CD14-positive monocyte (primary cell): ENCODE measurements at regions not wholly inside any gene's neighbourhood (a gene's known extent, or its start where the extent isn't known, plus 50 kb on each side); places are given as distances from the start of the nearest gene placed in this dataset.
"Not testable (repeated sequence)": the region's sequence is repeated elsewhere in the genome, so short reads cannot be mapped to it uniquely, and the experiment has no call there.

ENCODE experiments used
- DNase-seq, 3 donors: peaks; one replicate each; pipeline ENCODE4 v3.0.0-alpha.2; 2011 to 2022
- H2AFZ ChIP-seq: 2 replicates; pipeline ENCODE4 v1.6.0; 2012; ENCODE audit warnings: mild to moderate bottlenecking, low read depth, low read length, inconsistent platforms; ENCODE audit not compliant: insufficient read depth, poor library complexity, severe bottlenecking
- H3K27ac ChIP-seq, 2 donors: 1 replicate in 1 of 2; 2 replicates in 1 of 2; pipeline ENCODE4 v1.5.1; 2012 to 2013; ENCODE audit warnings: low read length in 2 of 2, control low read depth in 1 of 2, inconsistent platforms in 1 of 2, low read depth in 1 of 2, mild to moderate bottlenecking in 1 of 2
- H3K27me3 ChIP-seq, 2 donors: one replicate each; pipeline versions ENCODE4 v1.6.0 to v1.6.1; 2011 to 2013; ENCODE audit warnings: low read length in 2 of 2; ENCODE audit not compliant: control insufficient read depth in 2 of 2, insufficient read depth in 2 of 2
- H3K36me3 ChIP-seq, 2 donors: replicated peaks in 1 of 2; 1 replicate in 1 of 2; 2 replicates in 1 of 2; pipeline versions ENCODE4 v1.5.1 to v1.6.1; 2012 to 2013; ENCODE audit warnings: low read length in 2 of 2, control low read depth in 1 of 2, inconsistent platforms in 1 of 2, mild to moderate bottlenecking in 1 of 2; ENCODE audit not compliant: insufficient read depth in 2 of 2, control insufficient read depth in 1 of 2
- H3K4me1 ChIP-seq, 2 donors: 1 replicate in 1 of 2; 2 replicates in 1 of 2; pipeline versions ENCODE4 v1.5.1 to v1.6.1; 2012 to 2013; ENCODE audit warnings: low read length in 2 of 2, control low read depth in 1 of 2, inconsistent platforms in 1 of 2, mild to moderate bottlenecking in 1 of 2, moderate library complexity in 1 of 2; ENCODE audit not compliant: insufficient read depth in 2 of 2, control insufficient read depth in 1 of 2
- H3K4me2 ChIP-seq: replicated peaks from 2 replicates; pipeline ENCODE3; 2012; ENCODE audit warnings: low read length, moderate library complexity, mild to moderate bottlenecking; ENCODE audit not compliant: poor library complexity, severe bottlenecking; ENCODE audit errors: extremely low read depth
- H3K4me3 ChIP-seq, 3 experiments: fragments of 200-600 bp in 1 of 3; sonication (generic) in 1 of 3; replicated peaks in 1 of 3; 1 replicate in 2 of 3; 2 replicates in 1 of 3; pipeline ENCODE4 v1.5.1; 2011 to 2013; ENCODE audit warnings: low read length in 3 of 3, mild to moderate bottlenecking in 3 of 3, control low read depth in 2 of 3, low read depth in 2 of 3, inconsistent platforms in 1 of 3, moderate library complexity in 1 of 3
- H3K79me2 ChIP-seq: 2 replicates; pipeline ENCODE4 v1.6.0; 2012; ENCODE audit warnings: mild to moderate bottlenecking, control low read depth, inconsistent platforms, low read length, moderate library complexity; ENCODE audit not compliant: insufficient read depth
- H3K9ac ChIP-seq: 2 replicates; pipeline ENCODE4 v1.6.0; 2017; ENCODE audit warnings: low read length, mild to moderate bottlenecking; ENCODE audit not compliant: insufficient read depth, poor library complexity, severe bottlenecking
- H3K9me3 ChIP-seq, 2 donors: replicated peaks in 1 of 2; 1 replicate in 1 of 2; 2 replicates in 1 of 2; pipeline versions ENCODE4 v1.5.1 to v1.6.1; 2012 to 2013; ENCODE audit warnings: low read length in 2 of 2, control low read depth in 1 of 2; ENCODE audit not compliant: control insufficient read depth in 1 of 2, insufficient read depth in 1 of 2
- H4K20me1 ChIP-seq: 2 replicates; pipeline ENCODE4 v1.6.0; 2012; ENCODE audit warnings: mild to moderate bottlenecking, low read length, control low read depth, moderate library complexity; ENCODE audit not compliant: insufficient read depth
- H3K27ac Mint-ChIP-seq, 7 donors: one replicate each; pipeline ENCODE4 v1.8.0; 2020; ENCODE audit warnings: mild to moderate bottlenecking in 7 of 7, mixed read lengths in 7 of 7, moderate library complexity in 6 of 7, inconsistent platforms in 2 of 7
- H3K27me3 Mint-ChIP-seq, 3 donors: one replicate each; pipeline ENCODE4 v1.8.0; 2021 to 2022; ENCODE audit warnings: low read depth in 3 of 3, mild to moderate bottlenecking in 3 of 3, mixed read lengths in 3 of 3, moderate library complexity in 3 of 3, inconsistent platforms in 1 of 3
- H3K36me3 Mint-ChIP-seq, 2 donors: one replicate each; pipeline ENCODE4 v1.8.0; 2020; ENCODE audit warnings: mixed read lengths in 2 of 2, inconsistent platforms in 1 of 2, mild to moderate bottlenecking in 1 of 2
- H3K4me1 Mint-ChIP-seq: one replicate; pipeline ENCODE4 v1.8.0; 2020; ENCODE audit warnings: mild to moderate bottlenecking, mixed read lengths
- H3K4me3 Mint-ChIP-seq, 2 donors: one replicate each; pipeline ENCODE4 v1.8.0; 2020; ENCODE audit warnings: mild to moderate bottlenecking in 2 of 2, mixed read lengths in 2 of 2, moderate library complexity in 1 of 2
- H3K9me3 Mint-ChIP-seq, 7 donors: one replicate each; pipeline ENCODE4 v1.8.0; 2020 to 2022; ENCODE audit warnings: mixed read lengths in 7 of 7, mild to moderate bottlenecking in 6 of 7, moderate library complexity in 6 of 7, inconsistent platforms in 2 of 7
- CTCF ChIP-seq: fragments of 200-600 bp; IDR thresholded peaks from one replicate; pipeline ENCODE4 v1.8.0; 2022; ENCODE audit warnings: antibody characterized with exemption, mild to moderate bottlenecking
- WGBS: methylation state at CpG from one replicate; pipeline ENCODE4 v1.1.5; 2013; ENCODE audit warnings: missing lambda C conversion rate; ENCODE audit not compliant: insufficient coverage; 5-methylcytosine and 5-hydroxymethylcytosine counted together
- intact Hi-C, 2 donors: fragments of 100-400 bp; cut with micrococcal nuclease; formaldehyde crosslinking; loops; one replicate each; pipeline versions ENCODE4 v1.15.0 to v1.15.1; 2023

GRCh38 chr7:89845952-89846351, 308.3 kb upstream of the STEAP1 start:
- H3K36me3 ChIP-seq = no peaks in the 10 kb centered on the region
- H3K4me2 ChIP-seq = no peak overlapping the region
- no peaks in the 10 kb centered on the region for H4K20me1 ChIP-seq
- Mint-ChIP-seq H3K27ac (no peak overlapping the region), H3K4me3 (no peak overlapping the region), H3K36me3 (no peaks in the 10 kb centered on the region), H3K9me3 (peaks cover 0 to 5% (median 1%) of the 10 kb centered on the region in 7 donors), H3K27me3 (no peaks in the 10 kb centered on the region), H3K4me1 (no peaks in the 10 kb centered on the region)
- DNase-seq = no peak
- H3K79me2 ChIP-seq = no peaks in the 10 kb centered on the region
- H3K9ac ChIP-seq = no peak overlapping the region
- H3K9me3 ChIP-seq = peaks cover 0 to 2% of the 10 kb centered on the region in 2 donors
- H3K27me3 ChIP-seq = no peaks in the 10 kb centered on the region
- intact Hi-C loops = no loop called here
- H3K27ac ChIP-seq = no peak overlapping the region
- no peak overlapping the region for H2AFZ ChIP-seq
- TF ChIP-seq CTCF = no peak
- WGBS = no CpG with 5 or more reads among the region's 2 CpGs
- H3K4me3 ChIP-seq = no peak overlapping the region
- H3K4me1 ChIP-seq = no peaks in the 10 kb centered on the region

DNA sequence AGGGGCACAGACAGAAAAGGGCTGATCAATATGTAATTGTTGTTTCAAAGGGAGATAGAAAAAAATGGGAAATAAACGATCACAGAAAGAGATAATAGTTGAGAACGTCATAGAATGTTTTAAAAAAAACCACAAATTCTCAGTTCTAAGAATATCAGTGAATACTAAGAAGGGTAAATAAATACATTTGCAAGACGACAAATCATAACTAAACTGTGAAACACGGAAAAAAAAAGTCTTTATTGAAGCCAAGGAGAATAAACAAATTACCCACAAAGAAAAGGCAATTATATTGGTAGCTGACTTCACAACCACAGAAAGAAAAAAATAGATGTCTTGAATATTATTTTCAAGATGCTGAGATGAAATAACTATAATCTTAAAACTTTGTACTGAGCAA, 305.2 kb upstream of the STEAP1 start:
- intact Hi-C loops = no loop called here
- no peaks in the 10 kb centered on the region for H3K4me1 Mint-ChIP-seq
- no CpG with 5 or more reads among the region's 4 CpGs for WGBS
- Histone ChIP-seq H3K79me2 (no peaks in the 10 kb centered on the region), H3K4me3 (no peak overlapping the region), H3K36me3 (no peaks in the 10 kb centered on the region), H3K4me2 (no peak overlapping the region), H4K20me1 (no peaks in the 10 kb centered on the region), H3K9me3 (peaks cover 0 to 2% of the 10 kb centered on the region in 2 donors), H3K27ac (no peak overlapping the region), H3K4me1 (no peaks in the 10 kb centered on the region), H3K27me3 (no peaks in the 10 kb centered on the region), H2AFZ (no peak overlapping the region), H3K9ac (no peak overlapping the region)
- H3K27ac Mint-ChIP-seq = no peak overlapping the region
- peaks cover 0 to 5% (median 0%) of the 10 kb centered on the region in 7 donors for H3K9me3 Mint-ChIP-seq
- H3K4me3 Mint-ChIP-seq = no peak overlapping the region
- no peak for DNase-seq
- no peaks in the 10 kb centered on the region for H3K27me3 Mint-ChIP-seq
- H3K36me3 Mint-ChIP-seq = no peaks in the 10 kb centered on the region
- no peak for TF ChIP-seq CTCF

- H3K27ac ChIP-seq, H3K36me3 ChIP-seq, H4K20me1 ChIP-seq, H3K36me3 Mint-ChIP-seq, H3K4me1 ChIP-seq, H3K4me3 ChIP-seq, H2AFZ ChIP-seq, H3K4me2 ChIP-seq, H3K4me3 Mint-ChIP-seq, H3K79me2 ChIP-seq, H3K27me3 ChIP-seq, intact Hi-C loops, H3K4me1 Mint-ChIP-seq, H3K9ac ChIP-seq, H3K27ac Mint-ChIP-seq, H3K27me3 Mint-ChIP-seq, DNase-seq: not testable (repeated sequence)
- peaks cover 0 to 22% (median 11%) of the 10 kb centered on the region in 7 donors for H3K9me3 Mint-ChIP-seq
- H3K9me3 ChIP-seq = peaks cover 14 to 26% of the 10 kb centered on the region in 2 donors
Observed at GRCh38 chr7:89857053-89857452, 297.2 kb upstream of the STEAP1 start.
